ENCODE measurements at regions not wholly inside any gene's neighbourhood (a gene's known extent, or its start where the extent isn't known, plus 50 kb on each side); places are given as distances from the start of the nearest gene placed in this dataset.

GRCh38 chr1:198809247-198809646 lies 170.4 kb downstream of the PTPRC start:
- Histone ChIP-seq H3K36me3 (ENCODE audit: control insufficient read depth, insufficient read depth, low read length) (no peaks in the 10 kb centered on the region), H3K9me3 (ENCODE audit: control insufficient read depth, low read length) (no peaks in the 10 kb centered on the region), H3K27ac (ENCODE audit: insufficient read depth, low read depth, low read length, poor library complexity, severe bottlenecking) (no peak overlapping the region), H3K4me3 (ENCODE audit: insufficient read depth, low read depth, low read length) (no peak overlapping the region), H3K4me1 (ENCODE audit: control insufficient read depth, insufficient read depth, low read length) (no peaks in the 10 kb centered on the region), H3K27me3 (ENCODE audit: control insufficient read depth, insufficient read depth, low read length, poor library complexity, severe bottlenecking) (no peaks in the 10 kb centered on the region)
- WGBS, 2 experiments: 94 to 96% methylated on average over 1 of the region's 1 CpG

DNA sequence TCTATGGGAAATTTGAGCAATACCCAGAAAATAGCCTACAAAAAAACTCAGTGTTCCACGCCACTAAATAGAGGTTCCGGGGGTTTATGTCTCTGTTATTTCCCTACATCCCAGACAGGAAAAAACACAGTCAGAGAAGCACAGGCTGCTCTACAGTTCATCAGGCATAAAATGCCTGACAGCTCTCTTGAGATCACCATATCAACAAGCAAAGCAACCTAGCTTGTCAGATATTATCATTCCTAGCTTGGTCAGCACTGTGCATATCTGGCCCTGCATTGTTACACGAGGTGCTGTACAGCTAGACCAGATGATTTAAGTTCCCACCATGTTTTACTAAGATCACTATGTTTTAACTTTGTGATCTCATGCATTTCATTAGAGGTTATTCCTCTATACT lies 172.6 kb downstream of the PTPRC start:
- no peaks in the 10 kb centered on the region for H3K36me3 ChIP-seq (ENCODE audit: control insufficient read depth, insufficient read depth, low read length)
- 83 to 90% methylated on average over 3 of the region's 3 CpGs for WGBS, 2 experiments
- H3K4me3 ChIP-seq (ENCODE audit: insufficient read depth, low read depth, low read length): no peak overlapping the region
- no peak overlapping the region for H3K27ac ChIP-seq (ENCODE audit: insufficient read depth, low read depth, low read length, poor library complexity, severe bottlenecking)
- no peaks in the 10 kb centered on the region for H3K9me3 ChIP-seq (ENCODE audit: control insufficient read depth, low read length)
- H3K4me1 ChIP-seq (ENCODE audit: control insufficient read depth, insufficient read depth, low read length): no peaks in the 10 kb centered on the region
- no peaks in the 10 kb centered on the region for H3K27me3 ChIP-seq (ENCODE audit: control insufficient read depth, insufficient read depth, low read length, poor library complexity, severe bottlenecking)

- Histone ChIP-seq H3K9me3 (ENCODE audit: control insufficient read depth, low read length) (no peaks in the 10 kb centered on the region), H3K36me3 (ENCODE audit: control insufficient read depth, insufficient read depth, low read length) (no peaks in the 10 kb centered on the region)
- 91 to 92% methylated on average over 1 of the region's 1 CpG for WGBS, 2 experiments
Observed at GRCh38 chr1:198823626-198824025, 184.8 kb downstream of the PTPRC start.

DNA sequence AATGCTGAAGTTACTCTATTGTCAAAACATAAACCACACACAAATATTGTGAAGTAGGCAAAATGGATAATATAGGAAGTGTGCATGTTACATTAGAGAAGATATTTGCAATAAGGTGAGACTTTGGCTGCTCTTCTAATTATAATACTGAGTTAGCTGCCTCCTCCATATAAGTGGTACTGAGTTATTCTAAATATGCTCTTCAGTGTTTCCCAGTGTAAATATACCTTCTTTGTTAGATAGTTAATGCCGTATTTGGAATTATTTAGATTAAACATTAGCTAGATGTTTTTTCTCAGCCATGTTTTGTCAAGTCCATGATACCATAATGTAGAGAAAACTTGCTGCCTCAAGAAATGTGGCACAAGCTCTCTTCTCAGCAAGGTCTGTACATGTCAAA lies 186.4 kb downstream of the PTPRC start:
- H3K4me3 ChIP-seq (ENCODE audit: insufficient read depth, low read depth, low read length): no peak overlapping the region
- H3K9me3 ChIP-seq (ENCODE audit: control insufficient read depth, low read length): no peaks in the 10 kb centered on the region
- H3K27ac ChIP-seq (ENCODE audit: insufficient read depth, low read depth, low read length, poor library complexity, severe bottlenecking): no peak overlapping the region
- H3K27me3 ChIP-seq (ENCODE audit: control insufficient read depth, insufficient read depth, low read length, poor library complexity, severe bottlenecking): no peaks in the 10 kb centered on the region
- no peaks in the 10 kb centered on the region for H3K4me1 ChIP-seq (ENCODE audit: control insufficient read depth, insufficient read depth, low read length)
- H3K36me3 ChIP-seq (ENCODE audit: control insufficient read depth, insufficient read depth, low read length): no peaks in the 10 kb centered on the region
- WGBS, 2 experiments: 88 to 100% methylated on average over 1 of the region's 1 CpG

More at GRCh38 chr1:198823626-198824025, 184.8 kb downstream of the PTPRC start:
- Histone ChIP-seq H3K4me3 (ENCODE audit: insufficient read depth, low read depth, low read length) (no peak overlapping the region), H3K27me3 (ENCODE audit: control insufficient read depth, insufficient read depth, low read length, poor library complexity, severe bottlenecking) (no peaks in the 10 kb centered on the region), H3K4me1 (ENCODE audit: control insufficient read depth, insufficient read depth, low read length) (no peaks in the 10 kb centered on the region), H3K27ac (ENCODE audit: insufficient read depth, low read depth, low read length, poor library complexity, severe bottlenecking) (no peak overlapping the region)

DNA sequence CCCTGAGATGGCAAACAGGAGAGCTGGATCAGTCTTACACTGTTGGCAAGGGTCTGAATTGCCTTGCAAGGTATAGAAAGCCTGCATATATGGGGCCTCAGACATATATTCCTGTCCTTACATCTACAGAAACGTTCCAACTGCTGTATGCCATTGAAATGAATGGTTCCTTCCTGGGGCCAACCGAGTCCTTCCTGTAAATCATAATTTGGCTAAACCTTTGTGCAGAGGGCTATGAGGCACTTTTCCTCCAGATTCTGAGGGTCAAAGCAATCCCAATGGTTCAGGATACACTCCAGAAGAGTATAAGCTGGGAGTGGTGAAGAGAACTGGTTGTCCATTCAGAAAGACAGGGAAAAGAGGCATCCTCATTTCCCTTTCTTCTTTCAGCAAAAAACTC lies 190.5 kb downstream of the PTPRC start:
- 93 to 94% methylated on average over 2 of the region's 2 CpGs for WGBS, 2 experiments
- no peak overlapping the region for H3K27ac ChIP-seq (ENCODE audit: insufficient read depth, low read depth, low read length, poor library complexity, severe bottlenecking)
- H3K27me3 ChIP-seq (ENCODE audit: control insufficient read depth, insufficient read depth, low read length, poor library complexity, severe bottlenecking): no peaks in the 10 kb centered on the region
- H3K9me3 ChIP-seq (ENCODE audit: control insufficient read depth, low read length): no peaks in the 10 kb centered on the region
- no peak overlapping the region for H3K4me3 ChIP-seq (ENCODE audit: insufficient read depth, low read depth, low read length)
- no peaks in the 10 kb centered on the region for H3K4me1 ChIP-seq (ENCODE audit: control insufficient read depth, insufficient read depth, low read length)
- H3K36me3 ChIP-seq (ENCODE audit: control insufficient read depth, insufficient read depth, low read length): no peaks in the 10 kb centered on the region

DNA sequence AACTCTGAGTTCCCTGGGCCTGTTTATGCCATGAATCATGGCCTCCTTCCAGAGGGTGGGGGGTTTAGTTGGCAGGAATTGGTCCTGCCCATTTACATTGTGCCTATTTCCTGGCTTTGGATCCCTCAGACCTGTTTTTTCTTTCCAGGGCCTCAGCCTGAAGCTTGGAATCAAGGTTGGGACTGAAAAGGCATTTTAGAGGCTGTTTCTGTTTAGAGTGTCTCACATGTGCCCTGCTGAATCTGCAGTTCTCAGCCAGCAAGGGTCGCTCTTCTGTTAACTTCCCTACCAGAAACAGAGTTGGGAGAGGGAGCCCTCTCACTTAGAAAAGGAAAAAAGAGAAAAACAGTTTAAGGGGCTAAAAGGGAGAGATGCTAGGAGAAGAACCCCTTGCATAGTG lies 191.1 kb downstream of the PTPRC start:
- H3K36me3 ChIP-seq (ENCODE audit: control insufficient read depth, insufficient read depth, low read length): no peaks in the 10 kb centered on the region
- no peak overlapping the region for H3K27ac ChIP-seq (ENCODE audit: insufficient read depth, low read depth, low read length, poor library complexity, severe bottlenecking)
- H3K9me3 ChIP-seq (ENCODE audit: control insufficient read depth, low read length): no peaks in the 10 kb centered on the region
- WGBS, 2 experiments: 60 to 70% methylated on average over 1 of the region's 1 CpG
- no peak overlapping the region for H3K4me3 ChIP-seq (ENCODE audit: insufficient read depth, low read depth, low read length)
- H3K4me1 ChIP-seq (ENCODE audit: control insufficient read depth, insufficient read depth, low read length): no peaks in the 10 kb centered on the region
- no peaks in the 10 kb centered on the region for H3K27me3 ChIP-seq (ENCODE audit: control insufficient read depth, insufficient read depth, low read length, poor library complexity, severe bottlenecking)

DNA sequence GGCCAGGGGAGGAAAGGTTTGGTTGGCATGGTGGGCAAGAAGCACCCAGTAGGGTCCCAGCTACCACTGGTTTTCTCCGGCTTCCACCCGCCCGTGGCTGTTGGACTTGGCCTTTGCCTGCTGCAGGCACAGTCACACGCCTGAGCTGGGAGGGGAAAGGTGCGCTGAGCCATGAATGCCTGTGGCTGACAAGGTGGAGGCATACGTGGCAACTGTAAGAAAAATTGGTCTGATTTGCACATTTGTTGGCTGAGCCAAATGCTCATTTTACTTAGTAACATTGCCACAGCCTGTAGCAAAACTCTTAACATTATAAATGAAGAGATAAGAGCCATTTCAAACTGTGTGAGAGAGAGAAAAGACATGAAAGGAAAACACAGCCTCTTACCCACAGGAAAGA lies 191.6 kb downstream of the PTPRC start:
- H3K9me3 ChIP-seq (ENCODE audit: control insufficient read depth, low read length): no peaks in the 10 kb centered on the region
- no peaks in the 10 kb centered on the region for H3K36me3 ChIP-seq (ENCODE audit: control insufficient read depth, insufficient read depth, low read length)
- no peak overlapping the region for H3K4me3 ChIP-seq (ENCODE audit: insufficient read depth, low read depth, low read length)
- H3K27me3 ChIP-seq (ENCODE audit: control insufficient read depth, insufficient read depth, low read length, poor library complexity, severe bottlenecking): no peaks in the 10 kb centered on the region
- H3K4me1 ChIP-seq (ENCODE audit: control insufficient read depth, insufficient read depth, low read length): no peaks in the 10 kb centered on the region
- 92 to 95% methylated on average over 6 of the region's 6 CpGs for WGBS, 2 experiments
- H3K27ac ChIP-seq (ENCODE audit: insufficient read depth, low read depth, low read length, poor library complexity, severe bottlenecking): no peak overlapping the region

GRCh38 chr1:198833706-198834503 lies 195.1 kb downstream of the PTPRC start:
- Histone ChIP-seq H3K27ac (ENCODE audit: insufficient read depth, low read depth, low read length, poor library complexity, severe bottlenecking) (no peak overlapping the region), H3K36me3 (ENCODE audit: control insufficient read depth, insufficient read depth, low read length) (no peaks in the 10 kb centered on the region), H3K27me3 (ENCODE audit: control insufficient read depth, insufficient read depth, low read length, poor library complexity, severe bottlenecking) (no peaks in the 10 kb centered on the region), H3K9me3 (ENCODE audit: control insufficient read depth, low read length) (no peaks in the 10 kb centered on the region), H3K4me1 (ENCODE audit: control insufficient read depth, insufficient read depth, low read length) (no peaks in the 10 kb centered on the region), H3K4me3 (ENCODE audit: insufficient read depth, low read depth, low read length) (no peak overlapping the region)
- WGBS, 2 experiments: 89 to 96% methylated on average over 5 to 6 of the region's 6 CpGs

DNA sequence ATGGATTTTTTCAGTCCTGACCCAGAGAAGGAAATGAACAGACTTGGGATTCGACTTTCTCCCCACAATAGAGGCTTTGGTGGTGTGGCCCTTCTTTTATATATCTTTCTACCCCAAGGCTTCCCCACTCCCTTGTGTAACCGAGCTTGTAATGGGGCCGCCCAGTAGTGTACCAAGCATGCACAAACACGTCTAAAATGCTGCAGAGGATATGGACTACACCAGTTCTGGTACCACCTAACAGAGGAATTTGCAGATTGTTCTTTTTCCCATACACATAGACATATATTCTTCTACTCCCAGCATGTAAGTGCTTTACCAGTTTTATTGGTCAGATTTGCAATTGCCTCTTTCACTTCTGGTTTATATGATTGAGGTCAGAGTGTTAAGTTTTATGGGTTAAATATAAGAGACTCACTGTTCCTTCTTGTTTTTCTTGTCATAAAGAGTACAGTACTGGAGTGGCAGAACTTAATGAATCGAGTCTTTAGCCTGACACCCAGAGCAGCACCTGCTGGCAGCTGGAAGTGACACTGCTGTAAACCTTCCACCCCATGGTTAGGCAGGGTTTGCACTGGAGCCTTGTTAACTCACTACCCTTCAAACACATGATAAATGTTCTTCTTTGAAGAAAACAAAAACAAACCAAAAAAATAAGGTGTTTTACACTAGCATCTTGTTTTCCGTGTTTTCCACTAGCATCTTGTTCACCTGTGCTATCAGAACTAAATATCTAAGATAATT lies 198.6 kb downstream of the PTPRC start:
- H3K36me3 ChIP-seq (ENCODE audit: control insufficient read depth, insufficient read depth, low read length): no peaks in the 10 kb centered on the region
- no peak overlapping the region for H3K27ac ChIP-seq (ENCODE audit: insufficient read depth, low read depth, low read length, poor library complexity, severe bottlenecking)
- H3K4me3 ChIP-seq (ENCODE audit: insufficient read depth, low read depth, low read length): no peak overlapping the region
- 94 to 95% methylated on average over 5 to 6 of the region's 6 CpGs for WGBS, 2 experiments
- H3K9me3 ChIP-seq (ENCODE audit: control insufficient read depth, low read length): no peaks in the 10 kb centered on the region
- no peaks in the 10 kb centered on the region for H3K4me1 ChIP-seq (ENCODE audit: control insufficient read depth, insufficient read depth, low read length)
- H3K27me3 ChIP-seq (ENCODE audit: control insufficient read depth, insufficient read depth, low read length, poor library complexity, severe bottlenecking): no peaks in the 10 kb centered on the region

DNA sequence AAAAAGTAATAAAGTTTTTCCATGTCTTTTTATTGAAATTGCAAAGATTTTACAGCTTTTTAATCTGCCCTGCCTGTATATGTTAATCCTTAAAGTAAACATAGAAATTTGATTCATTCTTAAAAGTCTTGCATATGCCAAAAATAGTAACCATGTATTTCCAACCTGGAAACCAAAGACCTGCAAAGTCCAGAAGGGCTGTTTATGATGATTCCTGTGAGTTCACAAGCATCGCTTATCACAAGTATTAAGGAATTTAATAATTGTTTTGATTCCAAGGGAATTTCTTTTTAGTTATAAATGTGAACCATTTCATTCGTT lies 199.1 kb downstream of the PTPRC start:
- 86 to 100% methylated on average over 2 of the region's 2 CpGs for WGBS, 2 experiments
- Histone ChIP-seq H3K27ac (ENCODE audit: insufficient read depth, low read depth, low read length, poor library complexity, severe bottlenecking) (no peak overlapping the region), H3K9me3 (ENCODE audit: control insufficient read depth, low read length) (no peaks in the 10 kb centered on the region), H3K27me3 (ENCODE audit: control insufficient read depth, insufficient read depth, low read length, poor library complexity, severe bottlenecking) (no peaks in the 10 kb centered on the region), H3K4me3 (ENCODE audit: insufficient read depth, low read depth, low read length) (no peak overlapping the region), H3K36me3 (ENCODE audit: control insufficient read depth, insufficient read depth, low read length) (no peaks in the 10 kb centered on the region), H3K4me1 (ENCODE audit: control insufficient read depth, insufficient read depth, low read length) (no peaks in the 10 kb centered on the region)

Measured in ectodermal cell (in vitro differentiated cells).